Gastroesophageal sphincter (tissue), 3 donors: ENCODE measurements at regions not wholly inside any gene's neighbourhood (a gene's known extent, or its start where the extent isn't known, plus 50 kb on each side); places are given as distances from the start of the nearest gene placed in this dataset.

Experiments used
- CTCF ChIP-seq, 4 experiments: fragments of 200-600 bp in 2 of 4; fragments of 450-650 bp in 2 of 4; sonication (generic) in 1 of 4; IDR thresholded peaks; one replicate each; pipeline ENCODE4 v1.5.1; 2017 to 2019; ENCODE audit warnings: antibody characterized with exemption in 4 of 4, mild to moderate bottlenecking in 2 of 4, moderate library complexity in 2 of 4
- POLR2A ChIP-seq, 2 donors: fragments of 450-650 bp; IDR thresholded peaks; one replicate each; pipeline ENCODE4 v1.6.1; 2017; ENCODE audit warnings: antibody characterized with exemption in 2 of 2, mild to moderate bottlenecking in 2 of 2, moderate library complexity in 1 of 2
- POLR2AphosphoS5 ChIP-seq: sonication (generic); formaldehyde crosslinking; IDR thresholded peaks from one replicate; pipeline ENCODE4 v1.6.1; 2017; ENCODE audit warnings: antibody characterized with exemption

GRCh38 chr14:86141966-86142365, 612.0 kb downstream of the FLRT2 start:
- TF ChIP-seq CTCF (IDR thresholded peaks at IDR 0.05) (no peak), POLR2AphosphoS5 (no peak), POLR2A (IDR thresholded peaks at IDR 0.05) (no peak)
